ENCODE measurements at regions not wholly inside any gene's neighbourhood (a gene's known extent, or its start where the extent isn't known, plus 50 kb on each side); places are given as distances from the start of the nearest gene placed in this dataset.

DNA sequence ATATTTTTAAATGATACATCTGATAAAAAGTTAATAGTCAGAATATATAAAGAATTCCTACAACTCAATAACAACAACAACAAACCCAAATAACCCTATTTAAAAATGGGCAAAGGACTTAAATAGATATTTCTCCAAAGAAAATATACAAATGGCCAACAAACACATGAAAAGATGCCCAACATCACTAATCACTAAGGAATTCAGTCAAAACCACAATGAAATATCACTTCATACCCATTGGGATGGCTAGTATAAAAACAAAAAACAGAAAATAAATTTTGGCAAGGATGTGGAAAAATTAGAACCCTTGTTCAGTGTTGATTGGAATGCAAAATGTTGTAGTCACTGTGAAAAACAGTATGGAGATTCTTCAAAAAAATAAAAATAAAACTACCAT, 184.8 kb upstream of the RAB4A start:
- DNase-seq (no peak), ATAC-seq (no peak)
- Mint-ChIP-seq H3K36me3 (peaks cover 27% of the 10 kb centered on the region), H3K4me1 (no peaks in the 10 kb centered on the region), H3K4me3 (no peak overlapping the region), H3K27ac (no peak overlapping the region), H3K9me3 (peaks cover 2 to 10% of the 10 kb centered on the region in 2 donors), H3K27me3 (ENCODE audit: low read depth in 2 of 2) (peaks cover 18 to 57% of the 10 kb centered on the region in 2 donors)
- Histone ChIP-seq H3K36me3 (ENCODE audit: control insufficient read depth, insufficient read depth, low read length) (no peaks in the 10 kb centered on the region), H3K4me1 (ENCODE audit: control insufficient read depth, insufficient read depth, low read length) (no peaks in the 10 kb centered on the region), H3K27me3 (ENCODE audit: control insufficient read depth, insufficient read depth, low read length) (peaks cover 7% of the 10 kb centered on the region), H3K9me3 (ENCODE audit: control insufficient read depth, insufficient read depth, low read length) (peaks cover 13% of the 10 kb centered on the region), H3K27ac (ENCODE audit: low read length) (no peak overlapping the region), H3K4me3 (ENCODE audit: low read length) (no peak overlapping the region)
- intact Hi-C loops (cut with micrococcal nuclease) = no loop called here
- TF ChIP-seq, protein P1, sequence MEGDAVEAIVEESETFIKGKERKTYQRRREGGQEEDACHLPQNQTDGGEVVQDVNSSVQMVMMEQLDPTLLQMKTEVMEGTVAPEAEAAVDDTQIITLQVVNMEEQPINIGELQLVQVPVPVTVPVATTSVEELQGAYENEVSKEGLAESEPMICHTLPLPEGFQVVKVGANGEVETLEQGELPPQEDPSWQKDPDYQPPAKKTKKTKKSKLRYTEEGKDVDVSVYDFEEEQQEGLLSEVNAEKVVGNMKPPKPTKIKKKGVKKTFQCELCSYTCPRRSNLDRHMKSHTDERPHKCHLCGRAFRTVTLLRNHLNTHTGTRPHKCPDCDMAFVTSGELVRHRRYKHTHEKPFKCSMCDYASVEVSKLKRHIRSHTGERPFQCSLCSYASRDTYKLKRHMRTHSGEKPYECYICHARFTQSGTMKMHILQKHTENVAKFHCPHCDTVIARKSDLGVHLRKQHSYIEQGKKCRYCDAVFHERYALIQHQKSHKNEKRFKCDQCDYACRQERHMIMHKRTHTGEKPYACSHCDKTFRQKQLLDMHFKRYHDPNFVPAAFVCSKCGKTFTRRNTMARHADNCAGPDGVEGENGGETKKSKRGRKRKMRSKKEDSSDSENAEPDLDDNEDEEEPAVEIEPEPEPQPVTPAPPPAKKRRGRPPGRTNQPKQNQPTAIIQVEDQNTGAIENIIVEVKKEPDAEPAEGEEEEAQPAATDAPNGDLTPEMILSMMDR (IDR thresholded peaks at IDR 0.05) = no peak

DNA sequence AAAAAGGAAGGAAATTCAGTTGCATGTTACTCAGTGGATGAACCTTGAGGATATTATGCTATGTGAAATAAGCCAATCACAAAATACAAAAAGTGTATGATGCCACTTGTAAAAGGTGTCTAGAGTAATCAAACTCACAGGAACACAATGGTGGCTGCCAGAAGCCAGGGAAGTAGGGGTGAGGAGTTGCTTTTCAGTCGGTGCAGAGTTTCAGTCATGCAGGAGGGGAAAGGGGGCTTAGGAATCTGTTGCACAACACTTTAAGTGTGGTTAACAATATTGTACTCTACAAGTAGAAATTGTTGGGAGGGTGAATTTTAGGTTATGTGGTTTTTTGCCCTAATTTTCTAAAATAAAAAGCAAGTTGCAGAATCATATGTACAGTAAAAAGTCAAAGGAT, 184.2 kb upstream of the RAB4A start:
- no peak overlapping the region for H3K27ac Mint-ChIP-seq
- Histone ChIP-seq H3K27ac (ENCODE audit: low read length) (no peak overlapping the region), H3K9me3 (ENCODE audit: control insufficient read depth, insufficient read depth, low read length) (peaks cover 13% of the 10 kb centered on the region), H3K4me3 (ENCODE audit: low read length) (no peak overlapping the region), H3K4me1 (ENCODE audit: control insufficient read depth, insufficient read depth, low read length) (no peaks in the 10 kb centered on the region), H3K36me3 (ENCODE audit: control insufficient read depth, insufficient read depth, low read length) (no peaks in the 10 kb centered on the region), H3K27me3 (ENCODE audit: control insufficient read depth, insufficient read depth, low read length) (peaks cover 7% of the 10 kb centered on the region)
- no peaks in the 10 kb centered on the region for H3K4me1 Mint-ChIP-seq
- WGBS (ENCODE audit: insufficient coverage) = 38% methylated on average over 1 of the region's 1 CpG
- DNase-seq = no peak
- no peak for ATAC-seq
- peaks cover 15 to 51% of the 10 kb centered on the region in 2 donors for H3K27me3 Mint-ChIP-seq (ENCODE audit: low read depth in 2 of 2)
- peaks cover 2 to 7% of the 10 kb centered on the region in 2 donors for H3K9me3 Mint-ChIP-seq
- H3K36me3 Mint-ChIP-seq = peaks cover 27% of the 10 kb centered on the region
- TF ChIP-seq, protein P1 (IDR thresholded peaks at IDR 0.05) = no peak
- no peak overlapping the region for H3K4me3 Mint-ChIP-seq
- intact Hi-C loops (cut with micrococcal nuclease) = no loop called here

DNA sequence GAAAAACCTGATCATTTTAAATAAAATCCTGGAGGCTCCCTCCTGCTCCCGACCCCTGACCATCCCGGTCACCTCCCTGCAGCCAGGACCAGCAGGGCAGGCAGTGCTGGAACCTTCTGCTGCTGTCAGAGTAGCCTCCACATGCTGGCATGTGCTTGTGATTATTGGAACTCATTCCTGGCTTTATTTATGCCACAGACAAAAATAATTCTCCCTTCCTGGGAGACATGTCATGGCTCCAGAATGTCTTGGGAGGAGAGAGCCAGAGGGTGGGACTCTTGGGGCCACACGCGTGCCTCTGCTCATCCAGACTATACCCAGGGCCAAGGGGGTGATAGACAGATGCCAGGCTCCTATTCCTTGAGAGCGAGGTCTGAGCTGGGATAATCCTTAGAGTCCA, 183.6 kb upstream of the RAB4A start:
- Mint-ChIP-seq H3K4me3 (no peak overlapping the region), H3K9me3 (peaks cover 2 to 6% of the 10 kb centered on the region in 2 donors), H3K27me3 (ENCODE audit: low read depth in 2 of 2) (peaks cover 13 to 45% of the 10 kb centered on the region in 2 donors), H3K36me3 (peaks cover 25% of the 10 kb centered on the region), H3K4me1 (no peaks in the 10 kb centered on the region), H3K27ac (no peak overlapping the region)
- TF ChIP-seq, protein P1 (IDR thresholded peaks at IDR 0.05) = no peak
- Histone ChIP-seq H3K4me3 (ENCODE audit: low read length) (no peak overlapping the region), H3K27ac (ENCODE audit: low read length) (no peak overlapping the region), H3K4me1 (ENCODE audit: control insufficient read depth, insufficient read depth, low read length) (no peaks in the 10 kb centered on the region), H3K9me3 (ENCODE audit: control insufficient read depth, insufficient read depth, low read length) (peaks cover 7% of the 10 kb centered on the region), H3K27me3 (ENCODE audit: control insufficient read depth, insufficient read depth, low read length) (peaks cover 7% of the 10 kb centered on the region), H3K36me3 (ENCODE audit: control insufficient read depth, insufficient read depth, low read length) (no peaks in the 10 kb centered on the region)
- intact Hi-C loops (cut with micrococcal nuclease) = no loop called here
- WGBS (ENCODE audit: insufficient coverage) = 93% methylated on average over 5 of the region's 5 CpGs
- DNase-seq (no peak), ATAC-seq (no peak)

DNA sequence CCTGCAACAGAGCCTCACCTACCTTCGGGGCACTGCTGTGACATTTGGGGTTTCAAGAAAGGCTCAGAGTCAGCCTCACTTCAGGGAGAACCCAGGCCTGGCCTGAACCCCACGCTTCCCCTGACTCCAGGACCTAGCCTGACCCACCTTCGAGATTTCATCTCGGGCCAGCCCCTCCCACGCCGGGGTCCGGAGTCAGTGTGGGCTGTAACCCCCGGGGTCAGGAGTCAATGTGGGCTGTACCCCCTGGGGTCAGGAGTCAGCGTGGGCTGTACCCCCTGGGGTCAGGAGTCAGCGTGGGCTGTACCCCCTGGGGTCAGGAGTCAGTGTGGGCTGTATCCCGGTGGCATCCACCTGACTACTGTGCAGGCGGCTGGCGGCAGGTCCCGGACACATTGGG, 183.0 kb upstream of the RAB4A start:
- H3K36me3 ChIP-seq (ENCODE audit: control insufficient read depth, insufficient read depth, low read length) = no peaks in the 10 kb centered on the region
- DNase-seq (no peak), ATAC-seq (no peak)
- 93% methylated on average over 14 of the region's 14 CpGs for WGBS (ENCODE audit: insufficient coverage)
- no peaks in the 10 kb centered on the region for H3K4me1 ChIP-seq (ENCODE audit: control insufficient read depth, insufficient read depth, low read length)
- no peak overlapping the region for H3K4me3 ChIP-seq (ENCODE audit: low read length)
- Mint-ChIP-seq H3K27ac (no peak overlapping the region), H3K4me1 (no peaks in the 10 kb centered on the region), H3K9me3 (peaks cover 0 to 3% of the 10 kb centered on the region in 2 donors), H3K27me3 (ENCODE audit: low read depth in 2 of 2) (peaks cover 13 to 39% of the 10 kb centered on the region in 2 donors), H3K4me3 (no peak overlapping the region), H3K36me3 (peaks cover 20% of the 10 kb centered on the region)
- intact Hi-C loops (cut with micrococcal nuclease) = no loop called here
- H3K27ac ChIP-seq (ENCODE audit: low read length) = no peak overlapping the region
- H3K27me3 ChIP-seq (ENCODE audit: control insufficient read depth, insufficient read depth, low read length) = peaks cover 7% of the 10 kb centered on the region
- TF ChIP-seq, protein P1 (IDR thresholded peaks at IDR 0.05) = no peak
- peaks cover 7% of the 10 kb centered on the region for H3K9me3 ChIP-seq (ENCODE audit: control insufficient read depth, insufficient read depth, low read length)
